IgD-negative memory B cell (primary cell): ENCODE measurements at regions not wholly inside any gene's neighbourhood (a gene's known extent, or its start where the extent isn't known, plus 50 kb on each side); places are given as distances from the start of the nearest gene placed in this dataset.
"Not testable (repeated sequence)": the region's sequence is repeated elsewhere in the genome, so short reads cannot be mapped to it uniquely, and the experiment has no call there.

Experiments used
- H3K27ac Mint-ChIP-seq, 3 donors: one replicate each; pipeline ENCODE4 v1.8.0; 2020 to 2022; ENCODE audit warnings: mild to moderate bottlenecking in 3 of 3, mixed read lengths in 3 of 3, moderate library complexity in 1 of 3
- H3K27me3 Mint-ChIP-seq: one replicate; pipeline ENCODE4 v1.8.0; 2021; ENCODE audit warnings: mixed read lengths
- H3K36me3 Mint-ChIP-seq: one replicate; pipeline ENCODE4 v1.8.0; 2020; ENCODE audit warnings: mild to moderate bottlenecking, mixed read lengths
- H3K4me1 Mint-ChIP-seq, 3 donors: one replicate each; pipeline ENCODE4 v1.8.0; 2020 to 2022; ENCODE audit warnings: mixed read lengths in 3 of 3, mild to moderate bottlenecking in 1 of 3
- H3K4me3 Mint-ChIP-seq, 4 donors: one replicate each; pipeline ENCODE4 v1.8.0; 2020 to 2022; ENCODE audit warnings: mild to moderate bottlenecking in 4 of 4, mixed read lengths in 4 of 4, moderate library complexity in 3 of 4
- H3K9me3 Mint-ChIP-seq, 3 donors: one replicate each; pipeline ENCODE4 v1.8.0; 2020 to 2021; ENCODE audit warnings: mixed read lengths in 3 of 3, mild to moderate bottlenecking in 1 of 3

DNA sequence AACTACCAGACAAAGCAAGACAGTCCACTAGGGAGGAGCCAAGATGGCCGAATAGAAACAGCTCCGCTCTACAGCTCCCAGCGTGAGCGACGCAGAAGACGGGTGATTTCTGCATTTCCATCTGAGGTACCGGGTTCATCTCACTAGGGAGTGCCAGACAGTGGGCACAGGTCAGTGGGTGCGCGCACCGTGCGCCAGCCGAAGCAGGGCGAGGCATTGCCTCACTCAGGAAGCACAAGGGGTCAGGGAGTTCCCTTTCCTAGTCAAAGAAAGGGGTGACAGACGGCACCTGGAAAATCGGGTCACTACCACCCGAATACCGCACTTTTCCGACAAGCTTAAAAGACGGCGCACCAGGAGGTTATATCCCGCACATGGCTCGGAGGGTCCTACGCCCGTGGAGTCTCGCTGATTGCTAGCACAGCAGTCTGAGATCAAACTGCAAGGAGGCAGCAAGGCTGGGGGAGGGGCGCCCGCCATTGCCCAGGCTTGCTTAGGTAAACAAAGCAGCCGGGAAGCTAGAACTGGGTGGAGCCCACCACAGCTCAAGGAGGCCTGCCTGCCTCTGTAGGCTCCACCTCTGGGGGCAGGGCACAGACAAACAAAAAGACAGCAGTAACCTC, 90.6 kb upstream of the CAV2 start:
- not testable (repeated sequence) for H3K4me1 Mint-ChIP-seq, H3K27me3 Mint-ChIP-seq, H3K9me3 Mint-ChIP-seq, H3K36me3 Mint-ChIP-seq, H3K4me3 Mint-ChIP-seq, H3K27ac Mint-ChIP-seq

DNA sequence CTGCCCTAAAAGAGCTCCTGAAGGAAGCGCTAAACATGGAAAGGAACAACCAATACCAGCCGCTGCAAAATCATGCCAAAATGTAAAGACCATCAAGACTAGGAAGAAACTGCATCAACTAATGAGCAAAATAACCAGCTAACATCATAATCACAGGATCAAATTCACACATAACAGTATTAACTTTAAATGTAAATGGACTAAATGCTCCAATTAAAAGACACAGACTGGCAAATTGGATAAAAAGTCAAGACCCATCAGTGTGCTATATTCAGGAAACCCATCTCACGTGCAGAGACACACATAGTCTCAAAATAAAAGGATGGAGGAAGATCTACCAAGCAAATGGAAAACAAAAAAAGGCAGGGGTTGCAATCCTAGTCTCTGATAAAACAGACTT, 88.8 kb upstream of the CAV2 start:
- H3K4me1 Mint-ChIP-seq, H3K9me3 Mint-ChIP-seq, H3K4me3 Mint-ChIP-seq, H3K27me3 Mint-ChIP-seq, H3K27ac Mint-ChIP-seq, H3K36me3 Mint-ChIP-seq: not testable (repeated sequence)

DNA sequence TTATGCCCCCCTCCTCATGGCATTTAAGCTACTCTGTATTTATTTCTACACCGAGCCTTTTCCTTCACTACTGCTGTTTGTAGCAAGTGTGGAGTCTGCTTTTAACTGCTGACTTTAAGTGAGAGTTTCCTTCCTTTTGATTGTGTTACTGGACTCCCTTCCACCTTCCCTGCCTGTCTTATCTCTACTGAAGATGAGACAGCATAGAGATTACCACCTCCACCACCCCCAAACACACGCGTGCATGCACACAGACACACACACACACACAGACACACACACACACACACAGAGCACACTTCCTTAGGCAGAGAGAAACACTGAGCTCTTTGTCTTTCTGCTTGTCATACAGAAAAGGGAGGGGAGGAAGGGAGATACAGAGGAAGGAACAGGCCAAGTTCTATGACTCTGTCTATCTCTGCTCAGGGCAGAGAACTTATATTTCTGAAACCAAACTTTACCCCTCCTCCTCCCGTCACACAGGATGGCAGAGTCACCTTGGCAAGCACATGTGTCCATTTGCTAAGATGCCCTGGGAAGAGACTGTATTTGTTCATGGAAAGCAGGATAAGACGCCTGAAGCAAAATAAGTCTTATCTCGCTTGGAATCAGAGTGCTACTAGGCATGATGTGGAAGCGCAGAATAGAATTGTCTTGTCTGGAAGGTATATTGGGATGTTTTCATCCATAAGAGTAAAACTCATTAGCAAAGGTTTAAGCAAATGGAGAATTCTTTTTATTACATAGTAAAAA, 81.8 kb upstream of the CAV2 start:
- Mint-ChIP-seq H3K27ac (no peak overlapping the region), H3K27me3 (no peaks in the 10 kb centered on the region), H3K4me3 (no peak overlapping the region), H3K36me3 (no peaks in the 10 kb centered on the region), H3K9me3 (no peaks in the 10 kb centered on the region), H3K4me1 (peaks cover 0 to 1% (median 0%) of the 10 kb centered on the region in 3 donors)

DNA sequence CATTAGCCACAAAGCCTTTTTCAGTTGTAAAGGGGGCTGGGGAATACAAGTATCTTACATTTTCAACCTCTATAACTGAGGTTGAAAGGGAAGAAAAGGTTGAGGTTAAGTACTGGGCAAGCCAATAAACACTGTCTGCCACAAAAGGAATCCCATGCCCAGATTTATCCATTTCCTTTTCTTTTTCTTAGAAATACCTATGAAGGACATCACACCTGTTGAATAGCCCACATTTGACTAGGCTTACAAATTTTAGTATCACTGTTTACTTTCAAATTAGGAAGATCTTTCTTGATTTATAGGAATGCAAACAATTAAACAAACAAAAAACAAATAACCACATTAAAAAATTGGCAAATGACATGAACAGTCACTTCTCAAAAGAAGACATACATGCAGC, 81.0 kb upstream of the CAV2 start:
- Mint-ChIP-seq H3K27ac (no peak overlapping the region), H3K4me3 (no peak overlapping the region), H3K9me3 (no peaks in the 10 kb centered on the region), H3K36me3 (no peaks in the 10 kb centered on the region), H3K4me1 (peaks cover 0 to 1% (median 0%) of the 10 kb centered on the region in 3 donors), H3K27me3 (no peaks in the 10 kb centered on the region)

DNA sequence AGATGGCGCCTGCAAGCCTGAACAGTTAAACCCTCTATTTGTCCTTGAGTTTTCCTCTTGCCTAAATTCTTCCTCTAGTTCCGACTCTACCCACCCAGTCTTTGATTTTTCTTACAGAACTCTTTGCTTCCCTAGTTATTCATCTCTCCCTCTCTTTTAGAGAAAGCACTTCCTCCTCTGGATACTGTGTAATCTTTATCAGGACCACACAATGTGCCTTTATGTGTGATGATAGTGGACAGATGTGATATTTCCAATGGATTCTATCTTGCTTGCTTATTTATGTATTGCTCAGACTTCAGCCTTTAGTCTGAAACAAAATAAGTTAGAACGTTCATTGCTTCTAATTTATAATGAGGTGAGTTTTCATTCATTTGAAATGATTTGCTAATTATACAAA, 79.5 kb upstream of the CAV2 start:
- H3K9me3 Mint-ChIP-seq = no peaks in the 10 kb centered on the region
- no peak overlapping the region for H3K4me3 Mint-ChIP-seq
- peaks cover under 1% of the 10 kb centered on the region for H3K27me3 Mint-ChIP-seq
- peaks cover 0 to 1% (median 0%) of the 10 kb centered on the region in 3 donors for H3K4me1 Mint-ChIP-seq
- no peak overlapping the region for H3K27ac Mint-ChIP-seq
- H3K36me3 Mint-ChIP-seq = no peaks in the 10 kb centered on the region

DNA sequence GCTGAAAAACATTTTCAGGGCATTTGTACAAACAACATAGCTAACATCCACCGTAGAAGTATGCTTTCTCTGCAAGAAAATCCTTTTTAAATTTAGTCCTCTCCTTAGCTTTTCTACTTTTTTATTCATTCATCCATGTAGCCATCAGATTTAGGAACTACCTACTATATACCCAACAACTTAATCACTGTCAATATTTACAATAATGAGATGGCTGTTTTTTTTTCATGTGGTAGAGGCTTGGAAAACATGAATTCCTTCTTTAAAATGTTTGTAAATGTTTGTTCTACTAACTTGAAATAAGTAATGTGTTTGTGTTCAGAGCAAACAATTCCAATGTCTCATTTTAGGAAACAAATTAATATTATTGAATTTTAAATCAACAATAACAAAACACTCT, 78.2 kb upstream of the CAV2 start:
- no peaks in the 10 kb centered on the region for H3K9me3 Mint-ChIP-seq
- peaks cover 2% of the 10 kb centered on the region for H3K27me3 Mint-ChIP-seq
- no peak overlapping the region for H3K27ac Mint-ChIP-seq
- H3K4me1 Mint-ChIP-seq = peaks cover 0 to 1% (median 0%) of the 10 kb centered on the region in 3 donors
- H3K36me3 Mint-ChIP-seq = no peaks in the 10 kb centered on the region
- H3K4me3 Mint-ChIP-seq = no peak overlapping the region

DNA sequence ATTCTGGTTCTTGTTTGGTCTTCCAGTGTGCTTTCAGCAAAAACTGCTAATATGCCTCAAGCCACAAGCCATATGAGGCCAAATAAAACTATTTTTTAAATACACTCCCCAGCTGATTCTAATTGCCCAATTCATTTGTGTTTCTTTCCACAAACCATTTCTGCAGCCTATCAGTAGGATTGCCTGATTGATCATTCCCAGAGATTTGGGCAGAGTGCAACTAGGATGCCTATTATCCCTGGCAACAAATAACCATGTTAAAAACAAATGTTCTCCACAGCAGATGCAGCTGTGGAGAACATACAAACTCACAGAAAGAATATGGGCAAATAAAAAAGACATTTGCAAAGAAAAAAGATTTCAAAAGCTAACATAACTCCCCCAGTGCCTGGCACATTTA, 76.9 kb upstream of the CAV2 start:
- H3K27me3 Mint-ChIP-seq = peaks cover 2% of the 10 kb centered on the region
- no peaks in the 10 kb centered on the region for H3K9me3 Mint-ChIP-seq

DNA sequence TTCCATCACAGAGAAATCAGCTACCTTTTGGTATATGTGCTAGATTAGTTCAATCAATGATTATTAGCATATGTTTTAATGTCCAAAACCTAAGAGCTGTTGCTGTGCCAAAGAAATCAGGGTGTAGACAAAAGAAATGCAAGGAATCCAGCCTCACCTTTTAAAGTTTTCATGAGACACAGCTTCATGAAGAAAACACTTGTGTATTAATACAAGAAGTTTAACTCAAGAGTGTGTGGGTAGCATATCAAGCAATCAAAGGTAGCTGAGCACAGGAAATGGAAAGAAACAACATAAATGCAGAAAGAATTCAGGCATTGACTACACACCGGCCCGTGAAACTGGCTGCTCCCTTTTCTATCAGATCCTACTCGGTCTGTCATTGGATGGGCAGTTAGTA, 76.0 kb upstream of the CAV2 start:
- Mint-ChIP-seq H3K27ac (no peak overlapping the region), H3K9me3 (no peaks in the 10 kb centered on the region), H3K36me3 (no peaks in the 10 kb centered on the region)

More for the DNA sequence above, 76.9 kb upstream of the CAV2 start:
- Mint-ChIP-seq H3K27ac (no peak overlapping the region), H3K4me1 (peaks cover 0 to 1% (median 0%) of the 10 kb centered on the region in 3 donors), H3K4me3 (no peak overlapping the region), H3K36me3 (no peaks in the 10 kb centered on the region)

DNA sequence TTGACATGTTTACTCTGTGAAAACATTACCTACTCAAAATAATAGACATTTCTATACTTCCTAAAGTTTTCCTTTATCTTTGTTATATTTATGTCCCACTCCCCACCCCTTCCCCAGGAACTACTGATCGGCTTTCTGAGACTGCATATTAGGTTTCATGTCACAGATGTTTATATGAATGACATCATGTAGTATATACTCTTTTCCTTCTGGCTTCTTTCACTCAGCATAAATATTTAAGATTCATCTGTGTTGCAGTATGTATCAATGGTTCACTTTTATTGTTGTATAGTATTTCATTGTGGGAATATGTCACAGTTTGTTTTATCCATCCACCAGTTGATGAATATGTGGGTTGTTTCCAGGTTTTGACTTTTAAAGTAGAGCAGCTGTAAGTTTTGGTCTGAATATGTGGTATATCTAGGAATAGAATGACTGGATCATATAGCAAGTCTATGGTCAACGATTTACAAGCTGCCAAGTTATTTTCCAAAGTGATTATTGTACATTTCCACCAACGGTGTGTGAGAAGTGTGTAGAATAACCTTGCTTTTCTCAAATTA, 73.8 kb upstream of the CAV2 start:
- Mint-ChIP-seq H3K4me3 (no peak overlapping the region), H3K9me3 (no peaks in the 10 kb centered on the region), H3K36me3 (no peaks in the 10 kb centered on the region), H3K4me1 (no peaks in the 10 kb centered on the region), H3K27ac (no peak overlapping the region), H3K27me3 (peaks cover 8% of the 10 kb centered on the region)

More for the DNA sequence above, 76.0 kb upstream of the CAV2 start:
- peaks cover 0 to 1% (median 0%) of the 10 kb centered on the region in 3 donors for H3K4me1 Mint-ChIP-seq
- no peak overlapping the region for H3K4me3 Mint-ChIP-seq
- peaks cover 2% of the 10 kb centered on the region for H3K27me3 Mint-ChIP-seq

DNA sequence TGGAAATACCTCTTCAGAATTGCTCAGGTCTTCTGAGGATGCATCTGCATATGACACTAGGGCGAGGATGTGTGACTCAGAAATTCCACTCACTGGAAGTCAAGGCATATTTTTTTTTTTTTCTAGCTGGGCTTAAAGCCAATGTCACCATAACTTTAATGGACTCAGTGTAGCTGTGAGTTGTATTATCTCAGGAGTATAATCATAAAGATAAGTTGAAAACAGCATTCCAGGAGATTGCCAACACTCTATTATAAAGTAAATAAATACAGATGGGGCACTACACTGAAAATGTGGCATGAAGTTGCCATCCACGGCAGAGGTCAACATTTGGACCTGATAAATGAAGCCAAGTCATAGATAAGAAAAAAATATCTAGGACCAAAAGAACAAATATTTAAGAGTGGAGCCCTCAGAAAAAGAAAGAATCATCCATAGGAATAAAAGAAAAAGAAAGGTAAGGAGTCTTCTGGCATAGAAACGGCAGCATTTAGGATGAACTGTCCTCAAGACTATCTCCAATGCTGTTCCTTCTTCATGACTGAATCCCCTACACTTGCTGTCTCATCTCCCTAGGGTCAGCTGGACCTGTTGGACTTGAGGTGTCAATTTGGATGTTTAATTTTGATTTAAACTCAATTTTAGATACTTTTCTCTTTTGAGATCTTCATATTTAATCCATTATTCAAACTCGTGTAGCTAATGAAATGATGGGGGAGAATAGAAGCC, 72.9 kb upstream of the CAV2 start:
- Mint-ChIP-seq H3K9me3 (no peaks in the 10 kb centered on the region), H3K27ac (no peak overlapping the region), H3K36me3 (no peaks in the 10 kb centered on the region), H3K4me1 (no peaks in the 10 kb centered on the region), H3K27me3 (peaks cover 8% of the 10 kb centered on the region), H3K4me3 (no peak overlapping the region)

DNA sequence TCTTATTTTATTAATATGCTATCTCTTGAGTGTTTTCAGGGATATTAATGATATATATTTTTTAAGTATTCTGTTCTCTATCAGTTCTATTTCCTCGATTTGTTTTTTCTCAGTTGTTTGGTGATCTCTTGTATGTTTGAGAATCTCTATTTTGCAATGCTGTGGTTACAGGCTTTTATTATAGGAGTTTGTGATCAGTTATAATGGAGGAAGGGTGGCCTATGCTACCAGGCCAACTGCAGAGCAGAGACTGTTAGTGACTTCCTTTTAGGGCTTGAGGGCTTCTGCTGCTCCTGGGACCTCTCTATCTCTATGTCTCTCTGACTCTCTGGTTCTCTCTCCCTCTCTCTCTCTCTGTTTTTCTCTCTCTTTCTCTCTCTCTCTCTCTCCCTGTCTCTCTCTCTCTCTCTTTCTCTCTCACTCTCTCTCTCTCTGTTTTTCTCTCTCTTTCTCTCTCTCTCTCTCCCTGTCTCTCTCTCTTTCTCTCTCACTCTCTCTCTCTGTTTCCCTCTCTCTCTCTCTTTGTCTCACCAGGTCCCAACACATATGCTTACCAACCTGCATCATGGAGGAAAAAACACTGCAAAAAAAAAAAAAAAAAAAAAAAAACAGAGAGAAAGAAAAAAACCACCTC, 69.4 kb upstream of the CAV2 start:
- no peaks in the 10 kb centered on the region for H3K4me1 Mint-ChIP-seq
- H3K36me3 Mint-ChIP-seq = no peaks in the 10 kb centered on the region
- no peak overlapping the region for H3K4me3 Mint-ChIP-seq
- H3K27me3 Mint-ChIP-seq = peaks cover 12% of the 10 kb centered on the region
- H3K9me3 Mint-ChIP-seq = no peaks in the 10 kb centered on the region
- no peak overlapping the region for H3K27ac Mint-ChIP-seq

DNA sequence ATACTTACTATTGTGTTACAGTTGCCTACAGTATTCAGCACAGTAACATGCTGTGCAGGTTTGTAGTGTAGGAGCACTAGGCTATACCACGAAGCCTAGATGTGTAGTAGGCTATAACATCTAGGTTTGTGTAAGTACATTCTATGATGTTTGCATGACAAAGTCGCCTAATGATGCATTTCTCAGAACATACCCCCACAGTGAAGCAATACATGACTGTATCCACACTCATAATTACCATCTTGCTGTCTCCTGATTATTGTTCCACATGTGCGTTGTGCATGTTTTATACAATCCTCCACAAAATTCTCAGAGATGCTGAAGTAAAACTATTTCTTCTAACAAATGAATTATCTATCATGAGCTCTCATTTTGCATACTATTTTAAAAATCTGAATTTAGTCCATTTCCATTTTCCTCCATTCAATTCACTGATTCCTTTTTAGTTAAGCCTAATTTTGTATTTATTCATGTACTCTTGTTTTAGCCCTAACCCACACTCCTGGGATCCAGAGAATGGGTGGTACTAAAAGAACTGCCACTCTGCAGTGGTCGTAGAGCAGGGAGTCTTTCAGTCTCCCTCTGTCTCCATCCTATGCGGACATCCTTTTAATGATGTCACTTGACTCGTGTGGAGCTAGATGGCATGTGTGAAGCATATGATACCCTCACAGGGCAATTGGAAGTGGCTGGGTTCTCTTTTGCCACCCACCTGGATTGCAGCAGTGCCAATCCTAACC, 67.6 kb upstream of the CAV2 start:
- Mint-ChIP-seq H3K36me3 (no peaks in the 10 kb centered on the region), H3K9me3 (no peaks in the 10 kb centered on the region), H3K4me1 (no peaks in the 10 kb centered on the region), H3K27me3 (peaks cover 12% of the 10 kb centered on the region), H3K4me3 (no peak overlapping the region), H3K27ac (no peak overlapping the region)

DNA sequence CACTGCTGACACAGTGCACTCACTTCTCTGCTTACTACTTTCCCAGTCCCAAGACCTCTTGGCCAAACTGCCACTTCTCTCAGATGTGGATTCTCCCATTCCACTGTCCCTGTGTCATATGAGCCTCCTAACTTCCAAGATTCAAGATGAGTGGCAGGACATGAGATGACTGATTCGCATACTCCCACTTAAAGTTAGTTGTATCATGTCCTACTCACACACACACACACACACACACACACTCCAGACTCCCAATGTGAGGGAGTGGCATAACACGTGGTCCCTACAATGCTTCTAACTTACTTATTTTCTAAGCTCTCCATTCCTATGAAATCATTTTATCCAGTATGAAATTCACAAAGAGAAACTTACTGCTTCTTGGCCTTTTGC, 67.0 kb upstream of the CAV2 start:
- Mint-ChIP-seq H3K4me1 (no peaks in the 10 kb centered on the region), H3K9me3 (no peaks in the 10 kb centered on the region), H3K27me3 (peaks cover 12% of the 10 kb centered on the region), H3K4me3 (no peak overlapping the region), H3K27ac (no peak overlapping the region), H3K36me3 (no peaks in the 10 kb centered on the region)

DNA sequence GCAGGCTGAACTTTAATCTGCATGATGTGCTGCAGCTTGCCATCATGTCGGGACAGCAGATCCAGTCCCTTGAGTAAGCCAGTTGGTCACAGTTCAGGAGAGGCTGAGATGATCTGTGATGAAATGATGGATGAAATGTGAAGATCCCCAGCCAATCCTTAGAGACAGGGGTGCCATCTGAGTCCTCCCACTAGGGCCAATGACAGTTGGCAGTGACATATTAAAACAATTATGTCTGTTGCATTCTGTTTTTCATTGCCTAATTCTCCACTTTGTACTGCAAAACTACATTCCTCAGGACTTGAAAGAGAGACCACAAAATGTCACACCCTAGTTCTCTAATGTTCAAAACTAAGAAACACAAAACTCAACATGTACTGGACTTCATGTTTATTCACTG, 66.3 kb upstream of the CAV2 start:
- H3K4me1 Mint-ChIP-seq = no peaks in the 10 kb centered on the region
- no peaks in the 10 kb centered on the region for H3K9me3 Mint-ChIP-seq
- no peak overlapping the region for H3K27ac Mint-ChIP-seq
- H3K27me3 Mint-ChIP-seq = peaks cover 17% of the 10 kb centered on the region
- no peak overlapping the region for H3K4me3 Mint-ChIP-seq
- H3K36me3 Mint-ChIP-seq = no peaks in the 10 kb centered on the region
